Pancreas (tissue), 10 donors: ENCODE measurements at regions not wholly inside any gene's neighbourhood (a gene's known extent, or its start where the extent isn't known, plus 50 kb on each side); places are given as distances from the start of the nearest gene placed in this dataset.
A peak's percentile ranks its signal among the peaks of the same experiment; 100 is the strongest.

ENCODE experiments used
- ATAC-seq, 4 donors: fragments of 200-7000 bp; cut with Tn5 transposase; one replicate each; pipeline versions ENCODE4 v1.8.0 to v1.9.1; 2020; ENCODE audit warnings: mild to moderate bottlenecking in 4 of 4, moderate library complexity in 4 of 4
- DNase-seq, 6 donors: peaks; one replicate each; pipeline ENCODE4 v3.0.0-alpha.2; 2020
- FAIRE-seq: peaks from 2 replicates; lab custom pipeline; 2012; peaks lifted over from hg19 to GRCh38; lab: Jason Lieb, UNC
- H3K27ac ChIP-seq, 4 donors: fragments of 200-600 bp; sonication (generic); 1 replicate in 3 of 4; 2 replicates in 1 of 4; pipeline versions ENCODE4 v1.5.0 to v1.8.0; 2020
- H3K27me3 ChIP-seq, 4 donors: fragments of 200-600 bp; one replicate each; pipeline ENCODE4 v1.8.0; 2021
- H3K36me3 ChIP-seq, 3 donors: fragments of 200-600 bp; sonication (generic) in 1 of 3; one replicate each; pipeline versions ENCODE4 v1.5.0 to v1.8.0; 2020 to 2021
- H3K4me1 ChIP-seq, 3 donors: fragments of 200-600 bp; one replicate each; pipeline ENCODE4 v1.8.0; 2021
- H3K4me3 ChIP-seq, 4 donors: fragments of 200-600 bp; sonication (generic) in 2 of 4; one replicate each; pipeline versions ENCODE4 v1.5.0 to v1.8.0; 2020 to 2021
- H3K9me3 ChIP-seq, 4 donors: fragments of 200-600 bp; one replicate each; pipeline ENCODE4 v1.8.0; 2021
- WGBS, 2 donors: extraction: QIAGEN DNeasy Blood & Tissue Kit; methylation state at CpG; one replicate each; pipeline ENCODE4 v1.1.7; 2013; 5-methylcytosine and 5-hydroxymethylcytosine counted together
- intact Hi-C, 3 donors: fragments of 100-400 bp; cut with DNase I; formaldehyde crosslinking; loops; one replicate each; pipeline versions ENCODE4 v1.11.1 to v1.14.2; 2022
- TF ChIP-seq, protein P1 (sequence below), 4 donors: fragments of 200-600 bp; sonication (generic) in 3 of 4; IDR thresholded peaks; one replicate each; pipeline versions ENCODE4 v1.5.0 to v1.8.0; 2021; ENCODE audit warnings: antibody characterized with exemption in 4 of 4
- donor health status: healthy with polysubstance abuse.
- donor health status: DM: no; HTN: no; CAD: no; lungs with moderate emphysema.
- donor health status: DM: no; HTN: no; CAD: no.
- donor health status: control.
- donor health status: control.
- donor health status: Bipolar disorder and iron deficiency.
- donor health status: DM: yes; HTN: yes; CAD: no.
- donor health status: DM: no; HTN: no; CAD: no.
- donor health status: DM: no; HTN: no; CAD: no.
- donor health status: DM: yes; HTN: yes; CAD: no.

- DNase-seq (no peak), ATAC-seq (no peak), FAIRE-seq (no peak)
- Histone ChIP-seq H3K4me1 (no peaks in the 10 kb centered on the region), H3K36me3 (no peaks in the 10 kb centered on the region), H3K27ac (no peak overlapping the region), H3K9me3 (no peaks in the 10 kb centered on the region), H3K27me3 (no peaks in the 10 kb centered on the region), H3K4me3 (no peak overlapping the region)
- TF ChIP-seq, protein P1, sequence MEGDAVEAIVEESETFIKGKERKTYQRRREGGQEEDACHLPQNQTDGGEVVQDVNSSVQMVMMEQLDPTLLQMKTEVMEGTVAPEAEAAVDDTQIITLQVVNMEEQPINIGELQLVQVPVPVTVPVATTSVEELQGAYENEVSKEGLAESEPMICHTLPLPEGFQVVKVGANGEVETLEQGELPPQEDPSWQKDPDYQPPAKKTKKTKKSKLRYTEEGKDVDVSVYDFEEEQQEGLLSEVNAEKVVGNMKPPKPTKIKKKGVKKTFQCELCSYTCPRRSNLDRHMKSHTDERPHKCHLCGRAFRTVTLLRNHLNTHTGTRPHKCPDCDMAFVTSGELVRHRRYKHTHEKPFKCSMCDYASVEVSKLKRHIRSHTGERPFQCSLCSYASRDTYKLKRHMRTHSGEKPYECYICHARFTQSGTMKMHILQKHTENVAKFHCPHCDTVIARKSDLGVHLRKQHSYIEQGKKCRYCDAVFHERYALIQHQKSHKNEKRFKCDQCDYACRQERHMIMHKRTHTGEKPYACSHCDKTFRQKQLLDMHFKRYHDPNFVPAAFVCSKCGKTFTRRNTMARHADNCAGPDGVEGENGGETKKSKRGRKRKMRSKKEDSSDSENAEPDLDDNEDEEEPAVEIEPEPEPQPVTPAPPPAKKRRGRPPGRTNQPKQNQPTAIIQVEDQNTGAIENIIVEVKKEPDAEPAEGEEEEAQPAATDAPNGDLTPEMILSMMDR (IDR thresholded peaks at IDR 0.05): no peak
- intact Hi-C loops: no loop called here
- WGBS, 2 donors: 82 to 94% methylated on average over 1 of the region's 1 CpG
Observed at GRCh38 chr13:53379485-53379884, 350.9 kb downstream of the OLFM4 start.

DNA sequence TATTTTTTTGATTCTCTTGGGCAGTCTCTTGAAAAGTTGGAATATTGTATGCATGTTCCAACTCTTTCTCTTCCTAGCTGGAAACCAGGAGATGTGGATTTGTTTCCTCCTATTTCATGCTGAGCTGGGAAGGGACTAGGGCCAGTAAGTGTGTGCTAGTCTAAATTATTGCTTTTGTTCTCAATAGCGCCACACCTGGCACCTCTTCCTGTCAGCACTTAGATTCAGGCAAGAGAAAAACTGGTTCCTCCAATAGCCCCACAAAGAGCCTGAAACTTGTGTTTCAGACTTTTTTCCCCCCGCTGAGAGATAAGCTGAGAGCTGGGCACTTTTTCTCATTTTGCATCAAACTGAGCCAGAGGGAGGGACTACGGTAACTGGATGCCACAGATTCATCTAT lies 353.4 kb downstream of the OLFM4 start:
- H3K9me3 ChIP-seq: no peaks in the 10 kb centered on the region
- H3K4me1 ChIP-seq: no peaks in the 10 kb centered on the region
- H3K36me3 ChIP-seq: no peaks in the 10 kb centered on the region
- no peak overlapping the region for H3K4me3 ChIP-seq
- no peak for DNase-seq
- H3K27me3 ChIP-seq: no peaks in the 10 kb centered on the region
- WGBS, 2 donors: 40 to 45% methylated on average over 3 of the region's 3 CpGs
- intact Hi-C loops: no loop called here
- TF ChIP-seq, protein P1 (IDR thresholded peaks at IDR 0.05): no peak
- no peak for FAIRE-seq
- H3K27ac ChIP-seq: no peak overlapping the region
- ATAC-seq: no peak

DNA sequence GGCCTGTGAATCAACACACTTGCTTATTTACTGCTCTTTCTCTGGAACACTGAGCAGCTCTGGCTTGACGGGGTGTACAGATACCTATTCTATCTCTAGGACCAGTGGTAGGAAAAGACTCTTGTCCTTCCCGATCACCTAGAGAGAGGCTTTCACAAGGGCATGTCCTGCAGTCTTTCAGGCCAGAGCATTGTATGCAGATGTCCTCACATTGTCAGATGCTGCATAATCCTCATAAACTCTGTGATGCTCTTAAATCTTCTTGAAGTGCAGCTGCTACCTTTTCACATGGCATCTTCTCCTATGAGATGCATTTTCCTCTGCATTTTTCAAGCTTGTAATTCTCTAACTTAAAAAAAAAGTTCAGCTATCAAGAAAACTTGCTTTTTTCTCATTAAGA lies 369.4 kb downstream of the OLFM4 start:
- H3K9me3 ChIP-seq: no peaks in the 10 kb centered on the region
- no peak for FAIRE-seq
- no peak for ATAC-seq

DNA sequence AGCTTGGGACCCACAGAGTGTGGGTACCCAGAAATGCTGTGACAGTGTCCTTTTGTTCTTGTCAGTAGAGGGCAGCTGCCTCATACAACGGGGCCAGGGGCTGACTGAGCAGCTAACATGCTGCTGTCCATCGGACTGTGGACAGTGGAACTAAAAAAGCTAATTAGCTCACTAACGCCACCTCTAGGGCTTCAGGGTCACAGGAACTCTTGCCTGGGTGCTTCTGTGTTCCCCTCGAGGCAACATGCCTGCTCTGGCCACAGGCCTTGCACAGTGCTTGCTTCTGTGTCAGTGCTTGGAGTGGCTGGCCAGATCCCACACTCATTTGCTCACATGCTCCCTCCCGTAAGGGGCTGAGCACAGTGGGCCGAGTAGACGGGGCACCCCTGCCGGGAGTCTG lies 377.0 kb downstream of the OLFM4 start:
- TF ChIP-seq, protein P1 (IDR thresholded peaks at IDR 0.05): no peak
- 70 to 78% methylated on average over 8 of the region's 8 CpGs for WGBS, 2 donors

More for the DNA sequence above, 369.4 kb downstream of the OLFM4 start:
- no peaks in the 10 kb centered on the region for H3K4me1 ChIP-seq
- no peak for DNase-seq
- peaks cover 0 to 4% (median 0%) of the 10 kb centered on the region in 4 donors for H3K27me3 ChIP-seq
- intact Hi-C loops: no loop called here
- no peak overlapping the region for H3K4me3 ChIP-seq
- 63 to 77% methylated on average over 2 of the region's 2 CpGs for WGBS, 2 donors
- TF ChIP-seq, protein P1 (IDR thresholded peaks at IDR 0.05): no peak
- no peaks in the 10 kb centered on the region for H3K36me3 ChIP-seq
- H3K27ac ChIP-seq: no peak overlapping the region

GRCh38 chr13:53408306-53408705 lies 379.7 kb downstream of the OLFM4 start:
- DNase-seq: no peak
- no peaks in the 10 kb centered on the region for H3K36me3 ChIP-seq
- FAIRE-seq: no peak
- intact Hi-C loops: no loop called here
- no peaks in the 10 kb centered on the region for H3K27me3 ChIP-seq
- no peaks in the 10 kb centered on the region for H3K9me3 ChIP-seq
- H3K4me1 ChIP-seq: no peaks in the 10 kb centered on the region
- no peak overlapping the region for H3K27ac ChIP-seq
- no peak for ATAC-seq
- TF ChIP-seq, protein P1 (IDR thresholded peaks at IDR 0.05): no peak
- WGBS, 2 donors: 82 to 86% methylated on average over 8 of the region's 8 CpGs
- no peak overlapping the region for H3K4me3 ChIP-seq

More for the DNA sequence above, 377.0 kb downstream of the OLFM4 start:
- H3K27ac ChIP-seq: no peak overlapping the region
- DNase-seq (peak in 1 of 6 donors; percentile 25), FAIRE-seq (no peak), ATAC-seq (no peak)
- H3K4me1 ChIP-seq: no peaks in the 10 kb centered on the region
- intact Hi-C loops: no loop called here
- H3K9me3 ChIP-seq: no peaks in the 10 kb centered on the region
- no peaks in the 10 kb centered on the region for H3K27me3 ChIP-seq
- H3K4me3 ChIP-seq: no peak overlapping the region
- H3K36me3 ChIP-seq: no peaks in the 10 kb centered on the region
